ENCODE measurements at regions not wholly inside any gene's neighbourhood (a gene's known extent, or its start where the extent isn't known, plus 50 kb on each side); places are given as distances from the start of the nearest gene placed in this dataset.
A peak's percentile ranks its signal among the peaks of the same experiment; 100 is the strongest.

DNA sequence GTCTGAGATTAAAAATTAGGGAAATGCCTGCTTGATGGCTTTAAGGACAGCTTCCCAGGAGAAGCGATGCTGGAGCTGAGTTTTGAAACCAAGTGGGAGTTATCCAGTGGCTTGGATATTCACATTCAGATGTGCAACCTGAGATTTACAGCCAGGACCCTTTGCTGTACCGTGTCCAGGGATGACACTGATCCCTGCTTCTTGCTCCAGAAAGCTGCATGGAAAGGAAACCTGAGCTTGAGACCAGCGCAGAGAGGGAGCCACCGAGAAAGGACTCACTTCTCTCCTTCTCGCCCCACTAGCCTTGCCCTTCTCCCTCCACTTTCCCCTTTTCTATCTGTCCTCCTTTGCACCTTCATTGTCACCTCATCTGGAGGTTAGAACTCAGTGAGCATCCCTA lies 254.5 kb upstream of the PPARGC1A start:
- no peak for DNase-seq

DNA sequence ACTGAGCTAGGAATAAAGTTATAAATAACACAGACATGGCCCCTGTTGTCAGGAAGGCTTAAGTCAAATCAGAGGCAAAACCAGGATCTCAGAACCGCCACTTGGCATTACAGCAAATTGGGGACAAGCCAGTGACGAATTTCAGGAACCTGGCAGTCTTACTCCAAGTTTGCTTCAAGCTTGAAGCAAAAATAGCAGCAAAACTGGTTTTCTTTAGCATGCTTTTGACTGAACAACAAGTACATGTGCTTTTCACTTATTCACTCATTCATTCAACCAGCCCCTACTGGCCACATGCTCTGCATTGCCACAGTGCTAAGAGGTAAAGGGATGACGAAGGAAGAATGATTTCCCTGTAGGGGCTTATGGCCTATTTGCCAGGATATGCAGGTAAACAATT lies 253.9 kb upstream of the PPARGC1A start:
- DNase-seq, result no peak

DNA sequence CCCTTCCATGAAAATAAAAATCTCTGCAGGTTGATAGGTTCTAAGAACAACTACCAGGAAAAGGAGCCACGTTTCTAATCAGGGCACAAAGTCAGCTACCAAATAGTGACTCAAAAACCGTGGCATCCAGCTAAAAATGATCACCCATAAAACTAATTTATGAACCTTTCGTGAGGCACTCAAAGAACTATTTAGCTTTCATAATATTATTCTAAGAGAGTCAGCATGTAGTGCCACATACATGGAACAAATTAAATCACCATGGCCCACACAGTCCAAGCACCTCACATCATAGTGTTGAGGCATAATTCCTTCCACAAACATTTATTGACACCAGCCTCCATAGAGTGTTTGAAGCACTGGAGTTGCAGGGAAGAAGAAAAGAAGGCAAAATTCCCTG lies 252.0 kb upstream of the PPARGC1A start:
- DNase-seq, result no peak

DNA sequence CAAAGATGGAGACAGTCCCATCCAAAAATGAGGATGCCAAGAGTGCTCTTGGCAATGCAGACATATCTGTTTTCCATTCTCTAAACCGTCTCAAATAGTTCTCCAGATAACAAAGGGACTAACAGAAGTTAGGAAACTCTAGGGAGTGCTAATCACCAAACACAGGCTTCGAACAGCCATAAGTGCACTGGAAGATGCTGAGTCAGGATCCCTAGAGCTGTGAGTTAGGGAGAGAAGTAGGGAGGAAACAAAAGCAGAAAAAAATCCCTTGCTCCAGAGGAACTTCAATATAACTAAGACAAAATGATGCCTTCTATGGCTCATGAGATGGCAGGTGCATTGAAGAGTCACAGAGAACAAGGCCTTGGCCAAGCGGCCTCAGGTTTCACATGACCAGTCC lies 251.0 kb upstream of the PPARGC1A start:
- DNase-seq, result no peak

DNA sequence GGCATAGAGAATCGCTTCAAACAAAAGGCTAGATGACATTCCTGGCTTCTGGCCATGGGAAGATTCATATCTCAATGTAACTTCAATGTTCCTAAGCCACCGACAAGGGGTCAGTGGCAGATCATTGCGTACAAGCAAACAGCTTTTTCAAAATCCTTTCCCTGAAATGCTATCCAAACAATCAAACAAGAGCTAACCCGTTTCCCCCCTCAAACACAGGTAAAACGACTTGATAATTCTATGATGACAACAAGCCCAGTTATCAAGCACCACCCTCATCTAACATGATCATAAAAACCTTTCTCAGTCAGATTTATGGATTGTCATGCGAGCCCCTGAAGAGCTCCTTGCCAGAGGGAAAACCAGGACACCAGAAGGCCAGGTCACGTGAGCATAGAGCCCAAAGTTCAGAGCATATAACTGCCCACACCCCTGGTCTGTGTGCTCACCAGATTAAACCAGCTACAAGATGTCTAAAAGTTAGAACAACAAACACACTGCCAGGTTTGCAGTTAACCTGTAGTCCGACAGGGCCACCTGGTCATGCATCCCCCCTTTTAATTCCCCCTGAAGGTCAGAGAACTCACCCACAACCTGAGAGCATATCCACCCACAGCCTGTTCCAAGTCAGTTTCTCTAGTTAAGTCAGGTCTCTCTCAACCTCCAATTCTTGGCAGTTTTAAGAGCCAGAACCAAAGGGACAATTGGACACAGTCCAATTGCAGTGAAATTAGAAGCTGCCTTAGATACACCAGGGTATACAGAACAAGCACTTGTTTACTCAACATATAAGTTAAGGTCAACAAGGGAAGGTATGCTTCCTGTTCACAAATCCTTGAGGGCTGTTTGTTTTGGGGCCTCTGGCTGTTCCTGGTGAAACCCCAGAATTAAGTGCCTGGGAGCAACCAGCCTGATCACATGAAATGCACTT lies 248.1 kb upstream of the PPARGC1A start:
- DNase-seq, result no peak

DNA sequence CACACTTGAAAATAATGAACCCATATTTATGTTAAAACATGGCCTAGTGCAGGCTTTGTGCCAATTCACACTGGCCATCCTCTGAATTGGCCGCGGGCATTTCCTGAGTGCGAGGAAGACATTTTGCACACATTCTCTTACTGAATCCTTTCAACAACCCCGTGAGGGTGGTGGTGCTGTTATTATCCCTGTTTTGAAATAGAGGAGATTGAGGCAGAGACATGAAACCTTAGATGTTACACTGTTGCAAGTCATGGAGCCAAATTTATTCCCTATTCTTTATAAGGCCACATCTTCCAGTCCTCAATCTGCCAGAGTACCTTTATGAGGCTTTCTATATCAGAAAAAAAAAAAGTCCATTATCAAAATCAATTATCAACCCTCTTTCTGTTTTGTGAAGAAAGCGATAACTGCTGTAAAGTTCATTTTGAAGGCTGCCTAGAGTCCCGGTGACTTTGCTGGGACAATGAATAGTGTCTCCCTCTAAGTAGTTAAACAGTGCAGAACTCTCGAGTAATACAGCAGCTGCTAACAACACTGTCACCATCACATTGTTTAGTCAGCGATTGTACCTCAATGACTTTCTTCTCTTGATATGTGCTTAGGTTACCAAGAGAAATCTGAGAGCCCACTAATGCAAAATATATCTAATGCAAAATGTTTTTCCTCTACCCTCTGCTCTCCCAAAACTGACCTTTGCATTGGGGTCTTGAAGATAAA lies 242.3 kb upstream of the PPARGC1A start:
- DNase-seq, result no peak

DNA sequence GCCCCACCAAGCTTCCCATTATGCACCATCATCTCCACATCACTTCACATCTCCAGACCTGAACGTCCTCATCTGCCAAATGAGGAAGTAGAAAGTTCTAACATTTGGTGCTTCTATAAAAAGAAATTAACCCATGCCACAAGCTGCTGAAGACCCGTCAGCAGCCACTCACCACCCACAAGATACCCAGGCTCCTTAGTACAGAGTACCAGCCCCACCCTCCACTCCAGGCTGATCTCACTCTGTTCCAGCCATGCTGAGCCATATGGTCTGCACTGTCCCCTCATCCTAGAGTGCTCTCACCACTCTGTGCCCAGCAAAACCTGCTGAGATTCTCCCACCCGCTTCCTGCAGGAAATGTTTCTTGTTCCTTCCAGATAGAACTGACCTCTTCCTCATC lies 240.8 kb upstream of the PPARGC1A start:
- DNase-seq, result no peak

DNA sequence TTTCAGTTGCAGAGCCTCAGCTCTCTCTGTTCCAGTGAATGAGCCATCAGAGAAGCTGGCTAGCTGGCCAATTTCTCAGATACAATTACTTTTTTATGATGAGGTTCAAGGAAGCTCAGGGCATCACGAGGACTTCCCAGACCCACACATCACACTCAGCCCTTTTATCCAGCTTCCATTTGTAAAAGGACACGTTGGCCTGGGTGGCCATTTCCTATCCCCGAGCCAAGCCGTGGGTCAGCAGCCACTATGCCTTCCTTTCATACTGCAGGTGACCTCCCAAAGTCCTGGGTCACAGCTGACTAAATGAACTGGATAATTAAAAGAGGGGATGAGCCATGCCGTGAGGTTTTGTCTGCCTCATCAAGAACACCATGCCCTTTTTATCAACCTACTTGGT lies 236.9 kb upstream of the PPARGC1A start:
- no peak for DNase-seq

DNA sequence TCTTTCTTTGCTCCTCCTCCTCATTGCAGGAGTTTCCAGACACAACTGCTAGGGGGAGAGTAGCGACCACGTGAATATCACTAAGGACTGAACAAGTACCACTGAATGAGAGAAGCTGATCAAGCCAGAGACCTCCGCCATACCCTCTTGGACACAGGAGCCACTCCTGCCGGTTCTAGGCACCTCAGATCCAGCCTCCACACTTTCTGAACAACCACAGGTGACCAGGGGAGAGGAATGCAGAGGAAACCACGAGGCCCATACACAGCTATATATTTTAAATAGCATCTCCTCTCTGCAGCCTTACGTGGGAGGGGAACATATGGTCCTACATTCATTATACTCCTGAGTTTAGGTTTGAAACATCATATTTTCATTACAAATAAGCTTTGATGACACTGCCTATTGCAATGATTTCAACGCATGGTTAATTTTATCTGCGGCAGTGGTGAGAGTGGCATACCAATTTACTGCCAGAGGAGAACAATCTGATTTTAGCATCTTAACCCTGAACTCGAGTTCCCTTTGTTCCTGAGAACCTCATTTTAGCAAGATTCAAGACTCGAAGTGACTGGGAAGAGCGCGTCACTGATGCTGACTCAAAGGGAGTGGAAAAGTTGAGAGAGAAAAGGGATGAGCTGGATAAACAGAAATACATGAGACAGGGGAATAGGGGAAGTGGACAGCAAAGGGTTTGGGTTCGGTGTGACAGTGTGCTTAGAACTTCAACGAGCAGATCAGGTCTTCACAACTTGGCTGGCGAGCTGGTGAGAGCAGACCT lies 231.7 kb upstream of the PPARGC1A start:
- DNase-seq, result no peak

DNA sequence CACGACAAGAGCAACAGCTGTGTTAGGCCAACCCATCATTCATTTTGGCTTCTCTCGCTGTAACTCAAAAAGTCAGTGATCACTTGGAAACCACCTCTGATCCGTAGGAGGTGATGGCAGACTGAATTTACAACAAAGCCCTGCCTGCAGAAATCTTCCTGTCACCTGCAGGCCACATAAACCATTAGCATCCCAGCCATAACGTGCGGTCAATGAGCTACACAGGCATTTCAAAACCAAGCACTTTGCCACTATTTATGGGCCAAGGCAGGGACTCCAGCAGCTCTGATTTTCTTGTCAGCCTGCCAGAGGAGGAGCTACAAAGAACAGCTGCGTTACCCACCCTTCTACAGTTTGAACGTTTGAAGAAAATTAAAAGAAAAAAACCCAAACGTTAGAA lies 228.1 kb upstream of the PPARGC1A start:
- DNase-seq, result no peak

DNA sequence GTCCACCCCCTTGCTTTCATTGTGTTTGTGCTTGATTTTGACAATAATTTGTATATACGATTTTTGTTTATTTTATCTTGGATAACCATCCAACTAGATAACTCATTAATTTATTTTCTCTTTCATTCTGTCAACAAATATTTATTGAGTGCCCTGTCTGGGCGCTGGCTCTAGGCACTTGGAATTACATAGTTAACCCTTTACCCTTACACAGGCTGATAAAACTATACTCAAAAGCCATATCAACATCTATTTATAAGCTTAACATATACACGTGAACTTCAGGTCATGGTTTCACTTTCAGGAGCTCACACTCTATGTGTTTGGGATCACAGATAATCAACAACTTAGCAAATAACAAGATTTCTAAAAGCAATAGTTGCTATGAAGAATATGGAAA lies 226.3 kb upstream of the PPARGC1A start:
- DNase-seq, result no peak

DNA sequence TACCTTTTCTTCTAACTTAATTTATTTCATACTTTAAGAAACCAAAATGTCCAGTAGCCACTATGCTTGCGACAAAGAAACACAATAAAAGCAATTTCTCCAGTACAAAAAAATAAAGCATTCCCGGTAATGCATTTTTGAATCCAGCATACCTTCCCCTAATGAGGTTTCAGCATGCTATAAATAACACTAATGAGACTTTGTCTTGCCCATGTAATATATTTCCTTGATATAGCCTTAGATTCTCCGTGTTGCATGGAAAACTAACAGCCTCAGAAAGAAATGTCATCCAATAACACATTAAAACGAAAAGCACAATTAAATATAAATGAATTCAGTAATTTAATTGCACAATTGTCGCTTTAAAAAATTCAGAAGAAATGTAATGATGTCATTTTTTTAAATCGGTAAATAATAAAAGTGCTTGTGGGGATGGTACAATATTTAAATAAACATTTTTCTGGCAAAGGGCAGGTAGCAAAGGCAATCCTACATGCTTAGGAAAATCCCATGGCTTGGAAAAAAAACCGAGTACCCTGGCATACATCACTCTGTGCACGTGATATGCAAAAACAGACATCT lies 225.2 kb upstream of the PPARGC1A start:
- no peak for DNase-seq

DNA sequence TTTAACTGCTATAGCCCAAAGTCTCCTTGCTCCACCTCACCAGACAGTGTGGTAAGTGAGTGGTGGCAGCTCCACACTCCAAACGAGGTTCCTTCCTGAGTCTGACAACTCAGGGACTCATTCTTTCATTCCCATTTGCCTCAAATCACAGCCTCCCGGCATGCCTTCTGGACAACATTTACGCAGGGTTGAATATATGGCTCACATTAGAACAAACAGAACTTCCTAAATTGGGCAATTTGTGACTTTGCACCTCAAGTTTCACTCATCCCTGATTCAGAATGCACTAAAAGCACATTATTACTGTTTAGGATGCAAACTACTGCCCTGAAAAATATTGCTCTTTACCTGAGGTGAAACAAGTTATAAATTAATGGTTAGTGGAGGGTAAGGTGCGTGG lies 224.6 kb upstream of the PPARGC1A start:
- DNase-seq, result no peak

DNA sequence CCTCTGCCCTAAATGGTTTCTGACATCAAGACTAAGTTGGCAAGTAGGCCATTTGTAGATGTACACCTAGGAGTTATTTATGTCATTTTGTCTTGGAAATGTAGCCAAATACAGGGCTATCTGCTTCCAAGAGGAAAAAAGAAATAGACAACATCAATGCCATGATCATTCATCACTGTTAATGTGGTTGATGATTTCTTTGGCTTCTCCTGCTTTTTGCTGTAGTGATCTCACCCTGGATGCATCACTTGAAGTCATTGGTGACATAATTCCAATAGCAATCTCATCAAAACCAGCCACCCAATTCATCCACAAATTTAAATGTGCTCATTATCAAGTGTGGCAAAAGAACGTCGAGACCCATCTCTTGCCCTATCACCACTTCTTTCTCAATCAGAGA lies 222.6 kb upstream of the PPARGC1A start:
- no peak for DNase-seq

DNA sequence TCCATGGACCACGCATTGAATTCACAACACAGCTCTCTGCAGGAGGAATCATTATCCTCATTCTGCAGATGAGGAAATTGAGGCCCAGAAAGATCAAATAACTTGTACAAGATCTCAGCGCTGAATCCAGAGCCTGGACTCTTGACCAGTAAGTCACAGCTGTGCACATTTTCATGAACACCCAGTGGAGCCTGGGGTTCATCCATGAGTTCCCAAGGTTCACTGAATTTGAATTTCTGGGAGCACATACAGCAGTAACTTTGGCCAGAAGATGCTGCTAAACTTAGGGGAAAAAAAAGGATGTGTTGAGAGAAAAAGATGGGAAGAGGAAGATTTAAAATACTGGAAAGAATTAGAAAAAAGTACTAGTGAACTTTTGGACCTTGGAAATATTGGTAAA lies 218.7 kb upstream of the PPARGC1A start:
- DNase-seq, result no peak

DNA sequence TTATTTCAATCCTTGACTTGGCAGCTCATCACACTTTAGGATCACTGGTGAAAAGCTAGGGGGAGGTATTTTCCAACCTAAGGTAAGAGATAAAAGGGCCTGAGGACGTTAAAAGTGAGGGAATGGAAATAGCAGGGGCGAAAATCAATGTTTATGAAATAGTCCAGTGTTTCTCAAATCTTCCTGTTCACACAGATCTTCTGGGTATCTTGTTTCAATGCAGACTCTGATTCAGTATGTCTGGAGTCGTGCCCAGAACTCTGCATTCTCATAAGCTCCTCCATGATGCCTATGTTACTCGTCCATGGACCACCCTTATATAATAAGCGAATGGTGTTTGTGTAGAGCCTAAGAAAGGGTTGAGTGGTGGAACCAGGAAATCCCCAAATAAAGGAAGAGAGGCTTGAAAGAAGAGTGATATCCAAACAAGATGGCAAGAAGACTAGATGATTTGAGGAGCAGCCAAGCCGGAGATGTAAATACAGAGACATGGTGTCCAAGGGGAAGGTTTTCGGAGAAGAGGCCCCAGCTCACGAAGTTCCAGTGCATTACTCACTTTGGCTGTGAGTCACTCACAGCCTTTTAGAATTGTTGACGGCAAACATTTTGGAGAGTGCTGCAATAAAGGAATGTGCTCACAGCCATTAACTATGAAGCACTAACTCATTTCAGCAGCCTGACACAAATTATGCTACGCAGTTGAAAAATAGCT lies 215.6 kb upstream of the PPARGC1A start:
- DNase-seq, result peak; percentile 85

DNA sequence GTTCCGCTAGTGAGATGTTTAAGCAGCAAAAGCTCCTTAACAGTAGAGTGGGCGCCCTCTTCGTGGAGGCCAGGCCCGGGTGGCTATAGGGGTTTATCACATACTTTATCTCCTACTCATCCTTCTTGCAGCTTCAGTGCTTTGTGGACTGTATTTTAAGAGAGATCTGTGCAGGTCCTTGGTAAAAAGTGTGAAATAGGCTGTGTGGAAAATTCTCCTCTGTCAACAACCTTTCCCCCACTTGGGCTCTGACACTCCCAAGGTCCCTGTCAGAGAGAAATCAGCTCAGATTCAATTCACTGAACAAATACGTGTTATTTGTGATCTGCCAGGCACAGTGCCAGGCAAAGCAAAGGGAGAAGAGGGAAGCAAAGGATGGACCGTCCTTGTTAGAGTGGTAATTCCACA lies 214.3 kb upstream of the PPARGC1A start:
- DNase-seq, result no peak

DNA sequence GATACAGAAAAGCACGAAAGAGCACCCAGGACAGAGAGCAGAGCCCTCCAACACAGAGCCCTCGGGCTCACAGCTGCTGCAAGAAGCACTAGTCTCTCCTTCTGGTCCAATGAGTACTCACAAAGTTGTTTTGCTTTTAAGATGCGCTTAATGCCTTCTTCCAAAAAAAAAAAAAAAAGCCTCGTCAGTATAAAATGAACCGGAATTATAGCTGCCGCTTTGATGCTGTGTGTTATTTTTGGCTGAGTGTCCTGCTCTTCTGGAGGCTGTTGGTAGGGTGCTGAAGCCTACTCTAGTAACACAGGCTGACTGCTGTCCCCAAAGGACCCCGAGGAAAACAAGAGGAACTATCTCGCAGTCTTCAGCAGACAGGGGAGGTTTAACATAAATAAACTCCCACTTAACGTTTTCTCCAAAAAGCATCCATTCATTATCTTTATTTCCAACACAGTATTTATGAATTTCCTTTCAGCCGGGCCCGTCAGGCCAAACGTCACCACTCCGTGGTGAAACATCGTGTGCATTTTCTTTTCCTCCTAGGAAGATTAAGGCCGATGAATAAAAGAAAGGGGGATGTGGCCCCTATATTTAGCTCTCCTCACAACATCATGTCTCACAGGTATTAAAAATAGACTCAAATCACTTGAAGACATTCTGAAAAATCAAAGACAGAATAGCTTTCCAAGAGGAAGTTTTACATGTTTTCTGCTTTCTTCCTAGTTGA lies 213.7 kb upstream of the PPARGC1A start:
- no peak for DNase-seq

DNA sequence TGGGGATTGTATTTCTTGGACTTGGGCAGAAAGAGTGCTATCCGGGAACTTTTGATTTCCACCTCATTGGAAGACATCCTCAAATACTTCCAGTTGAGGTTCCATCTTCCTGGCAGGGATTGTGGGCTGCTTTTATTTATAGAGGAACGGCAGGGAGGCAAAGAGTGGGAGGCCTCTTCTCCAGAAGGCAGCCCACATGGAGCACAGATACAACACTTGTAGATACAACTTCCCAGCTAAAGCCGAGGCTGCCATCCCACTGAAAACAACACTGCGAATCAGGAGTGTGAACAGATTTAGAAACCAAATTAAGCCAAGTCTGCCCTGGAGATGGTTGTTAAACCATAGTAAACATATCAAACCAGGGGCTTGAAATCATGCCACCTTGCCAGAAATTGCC lies 212.8 kb upstream of the PPARGC1A start:
- DNase-seq, result no peak

DNA sequence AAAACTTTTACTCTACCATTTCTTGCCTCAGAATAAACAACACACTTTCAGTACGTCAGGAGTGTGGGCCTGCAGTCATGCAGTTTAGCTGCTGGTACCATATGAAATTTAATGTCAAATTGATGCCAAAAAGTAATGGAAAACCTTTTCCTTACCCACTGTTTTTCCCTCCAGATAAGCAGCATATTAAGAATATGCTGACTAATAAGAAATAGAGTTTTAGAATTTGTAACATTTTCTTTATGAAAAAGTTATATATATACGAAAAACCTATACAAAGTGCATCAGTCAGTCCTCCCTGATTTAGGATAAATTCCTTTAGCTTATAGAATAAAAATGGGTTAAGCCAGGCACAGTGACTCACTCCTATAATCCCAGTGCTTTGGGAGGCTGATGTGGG lies 206.8 kb upstream of the PPARGC1A start:
- no peak for DNase-seq

DNA sequence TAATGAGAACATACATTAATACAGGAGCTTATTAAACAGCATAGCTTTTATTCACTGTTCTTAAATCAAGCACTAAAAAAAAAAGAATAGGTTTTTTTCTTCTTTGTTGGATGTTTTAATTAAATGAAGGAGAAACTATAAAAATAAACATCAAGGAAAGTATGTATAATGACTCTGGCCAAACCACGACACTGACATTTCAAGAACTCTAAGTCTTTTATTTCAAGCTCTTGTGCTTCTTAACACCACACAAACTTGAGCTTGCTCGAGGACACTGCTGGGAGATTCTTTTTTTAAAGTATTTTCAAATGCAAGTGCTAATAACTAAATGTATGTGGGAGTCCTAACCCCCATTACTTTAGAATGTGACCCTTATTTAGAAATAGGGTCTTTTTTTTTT lies 204.9 kb upstream of the PPARGC1A start:
- no peak for DNase-seq

DNA sequence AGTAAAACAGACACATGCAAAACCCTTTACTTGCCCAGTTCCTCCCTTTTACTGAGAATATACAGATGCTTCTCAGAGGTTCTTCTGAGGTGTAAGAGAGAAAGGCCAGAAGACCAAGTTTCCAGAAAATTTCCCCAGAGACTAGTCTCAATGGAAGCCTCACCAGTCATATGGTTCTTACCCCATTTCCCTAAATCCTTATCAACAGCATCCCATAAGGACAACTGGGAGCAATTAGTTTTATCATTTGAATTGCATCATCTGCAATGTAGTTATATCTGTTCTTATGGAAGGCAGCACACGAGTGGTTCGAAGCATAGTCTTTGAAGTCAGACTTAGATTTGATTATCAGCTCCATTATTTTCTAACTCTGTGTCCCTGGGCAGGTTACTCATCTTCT lies 203.6 kb upstream of the PPARGC1A start:
- no peak for DNase-seq
